GM12872 (cell line): ENCODE measurements at regions not wholly inside any gene's neighbourhood (a gene's known extent, or its start where the extent isn't known, plus 50 kb on each side); places are given as distances from the start of the nearest gene placed in this dataset.
A peak's percentile ranks its signal among the peaks of the same experiment; 100 is the strongest.

Source experiments
- TF ChIP-seq, protein P1 (sequence below): IDR thresholded peaks from 3 replicates; pipeline ENCODE4 v1.5.1; 2011; ENCODE audit warnings: low read depth, mild to moderate bottlenecking, low read length, moderate library complexity; ENCODE audit not compliant: insufficient read depth

DNA sequence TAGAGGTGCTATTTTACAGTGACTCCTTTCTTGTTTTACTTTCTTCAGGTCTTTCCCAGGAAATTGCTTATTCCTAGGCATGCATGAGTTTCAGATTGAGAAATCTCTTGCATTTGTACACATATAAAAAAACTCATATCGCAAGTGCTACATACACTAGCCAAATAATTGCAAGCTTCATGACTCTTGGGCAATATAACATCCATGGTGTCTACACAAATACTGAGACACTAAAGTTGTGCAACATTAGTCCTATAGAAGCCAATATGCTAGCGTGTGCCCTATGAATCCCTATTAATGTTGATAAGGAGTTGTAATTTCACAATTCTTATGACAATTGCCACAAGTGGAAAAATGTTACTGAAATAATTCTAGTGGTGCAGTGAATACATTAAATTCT lies 591.0 kb downstream of the ADGRL2 start:
- TF ChIP-seq, protein P1, sequence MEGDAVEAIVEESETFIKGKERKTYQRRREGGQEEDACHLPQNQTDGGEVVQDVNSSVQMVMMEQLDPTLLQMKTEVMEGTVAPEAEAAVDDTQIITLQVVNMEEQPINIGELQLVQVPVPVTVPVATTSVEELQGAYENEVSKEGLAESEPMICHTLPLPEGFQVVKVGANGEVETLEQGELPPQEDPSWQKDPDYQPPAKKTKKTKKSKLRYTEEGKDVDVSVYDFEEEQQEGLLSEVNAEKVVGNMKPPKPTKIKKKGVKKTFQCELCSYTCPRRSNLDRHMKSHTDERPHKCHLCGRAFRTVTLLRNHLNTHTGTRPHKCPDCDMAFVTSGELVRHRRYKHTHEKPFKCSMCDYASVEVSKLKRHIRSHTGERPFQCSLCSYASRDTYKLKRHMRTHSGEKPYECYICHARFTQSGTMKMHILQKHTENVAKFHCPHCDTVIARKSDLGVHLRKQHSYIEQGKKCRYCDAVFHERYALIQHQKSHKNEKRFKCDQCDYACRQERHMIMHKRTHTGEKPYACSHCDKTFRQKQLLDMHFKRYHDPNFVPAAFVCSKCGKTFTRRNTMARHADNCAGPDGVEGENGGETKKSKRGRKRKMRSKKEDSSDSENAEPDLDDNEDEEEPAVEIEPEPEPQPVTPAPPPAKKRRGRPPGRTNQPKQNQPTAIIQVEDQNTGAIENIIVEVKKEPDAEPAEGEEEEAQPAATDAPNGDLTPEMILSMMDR = no peak

DNA sequence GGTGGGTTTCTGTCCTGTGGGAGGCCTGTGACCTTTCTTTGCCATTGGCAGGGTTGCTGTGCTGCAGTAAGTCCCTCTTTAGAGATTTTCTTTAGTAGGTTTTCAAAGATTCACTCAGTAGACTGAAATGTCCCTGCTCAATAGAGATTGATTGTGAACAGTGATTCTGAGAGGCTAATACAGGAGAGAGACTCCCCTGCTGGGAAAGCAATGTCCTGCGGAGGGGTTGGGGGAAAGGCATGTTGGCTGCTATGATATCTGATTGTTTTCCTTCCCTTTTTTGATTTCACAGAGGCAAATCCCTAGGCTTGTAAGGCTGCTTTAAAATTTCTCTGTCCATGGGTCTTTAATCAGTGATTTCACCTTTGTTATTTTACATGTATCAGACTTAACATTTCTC lies 589.9 kb downstream of the ADGRL2 start:
- TF ChIP-seq, protein P1 = no peak

DNA sequence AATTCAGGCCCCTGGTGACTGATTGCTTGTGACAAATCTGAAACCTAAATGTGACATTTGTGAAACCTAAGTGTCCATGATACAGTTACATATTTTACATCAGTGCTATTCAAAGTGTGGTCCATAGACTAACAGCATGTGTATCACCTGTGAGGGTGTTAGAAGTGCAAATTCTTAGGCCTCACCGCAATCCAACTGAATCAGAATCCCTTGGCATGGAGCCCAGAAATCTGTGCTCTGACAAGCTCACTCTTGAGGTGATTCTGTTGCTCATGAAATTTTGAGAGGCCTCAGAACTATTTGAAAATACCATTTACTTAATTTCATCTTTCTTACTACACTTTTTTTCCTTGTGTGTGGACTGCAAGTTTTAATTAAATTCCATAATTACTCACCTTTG lies 587.9 kb downstream of the ADGRL2 start:
- TF ChIP-seq, protein P1 = no peak

DNA sequence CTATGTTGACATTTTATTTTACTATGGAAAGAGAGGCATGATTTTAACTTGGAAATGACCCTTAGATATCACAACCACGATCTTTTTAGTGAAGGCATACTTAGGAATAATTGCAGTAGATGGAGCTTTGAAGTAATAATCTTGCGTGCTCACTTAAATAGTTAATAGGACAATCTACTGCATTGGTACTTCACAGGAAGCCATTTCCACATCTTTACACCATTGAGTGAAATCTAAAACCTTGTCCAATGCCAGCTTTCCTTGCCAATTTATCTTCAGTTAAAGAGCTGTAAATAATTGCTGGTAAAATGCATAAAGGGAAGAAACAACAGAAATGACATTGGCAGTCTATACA lies 586.3 kb downstream of the ADGRL2 start:
- TF ChIP-seq, protein P1 = no peak

DNA sequence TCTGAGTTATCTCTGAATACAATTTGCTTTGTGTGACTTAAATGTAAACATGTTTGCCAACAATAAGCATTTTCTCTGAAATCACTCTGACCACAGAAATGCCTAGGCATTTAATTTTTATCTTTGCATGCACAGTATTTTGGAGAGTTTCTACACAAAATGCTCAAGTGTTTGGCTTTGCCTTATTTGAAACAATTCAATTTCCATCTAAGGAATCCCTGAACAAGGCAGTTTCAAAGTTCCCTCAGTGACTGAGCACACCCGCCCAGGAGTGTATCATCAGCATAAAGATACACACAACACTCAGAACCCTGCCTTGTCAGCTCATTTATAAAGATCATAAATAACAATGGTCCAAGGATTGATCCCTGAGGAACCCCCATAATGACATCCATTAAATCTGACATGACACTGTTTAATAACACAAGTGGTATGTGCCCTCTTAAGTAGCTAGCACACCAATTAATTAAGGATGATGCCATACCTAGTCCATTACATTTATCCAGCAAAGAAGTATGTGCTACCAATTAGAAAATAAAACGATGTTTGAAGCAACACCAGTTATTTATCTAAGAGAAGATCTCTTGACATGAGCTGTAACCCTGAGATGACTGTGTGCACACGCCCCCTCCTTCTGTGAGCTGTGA lies 585.8 kb downstream of the ADGRL2 start:
- TF ChIP-seq, protein P1 = no peak

DNA sequence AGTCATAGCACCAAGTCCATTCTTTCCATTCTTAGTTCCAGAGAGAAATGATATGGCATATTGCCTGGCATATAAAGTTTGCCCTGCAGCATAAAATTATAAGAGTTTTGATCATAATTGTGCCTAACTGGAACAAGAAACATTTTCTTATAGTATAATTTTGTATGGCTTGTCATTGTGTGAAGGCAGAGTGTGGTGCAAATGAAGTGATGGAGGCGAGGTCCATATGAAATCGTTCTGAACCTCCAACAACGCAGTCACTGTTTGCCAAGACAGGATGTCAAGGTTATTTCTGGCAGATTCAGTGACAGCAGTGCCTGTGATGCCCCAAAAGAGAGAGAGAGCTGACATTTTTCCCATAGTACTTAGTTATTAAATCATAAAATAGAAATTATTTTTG lies 584.0 kb downstream of the ADGRL2 start:
- TF ChIP-seq, protein P1 = no peak

DNA sequence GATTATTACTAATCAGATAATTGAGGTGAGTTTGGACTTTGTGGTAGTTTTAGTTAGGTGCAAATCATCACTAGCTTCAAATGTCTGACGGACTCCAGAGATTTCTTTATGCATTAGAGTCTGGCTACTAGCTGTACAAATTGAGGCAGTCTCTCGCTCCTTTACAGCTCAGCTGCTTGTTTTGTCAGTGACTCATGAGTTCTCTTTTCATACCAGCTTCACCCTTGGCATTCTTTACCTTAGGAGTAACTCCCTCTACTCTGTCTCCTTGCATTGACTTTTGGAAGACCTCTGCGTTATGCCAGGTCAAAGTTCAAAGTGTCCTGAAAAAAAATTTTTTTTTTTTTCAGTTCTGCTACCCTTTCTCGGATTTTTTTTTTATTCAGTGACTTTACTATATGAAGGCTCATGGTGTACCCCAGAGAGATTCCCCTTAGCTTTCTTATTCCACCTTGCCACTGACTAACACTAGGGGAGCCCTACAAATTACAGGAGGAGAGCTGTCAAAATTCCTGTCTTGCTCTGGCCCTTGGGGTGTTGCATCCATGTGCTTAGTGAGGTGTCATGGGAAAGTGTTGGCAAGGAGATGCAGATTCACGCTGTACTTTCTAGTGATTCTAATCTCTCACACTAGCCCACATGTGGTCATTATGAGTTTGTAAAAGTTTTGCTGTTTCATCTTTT lies 576.6 kb downstream of the ADGRL2 start:
- TF ChIP-seq, protein P1 = peak; percentile 18; the same call in 1 of the 3 replicates
